A549 (cell line): ENCODE measurements at regions not wholly inside any gene's neighbourhood (a gene's known extent, or its start where the extent isn't known, plus 50 kb on each side); places are given as distances from the start of the nearest gene placed in this dataset.

Source experiments
- ATAC-seq, 2 experiments: fragments of 200-7000 bp in 1 of 2; fragments of >200 bp in 1 of 2; cut with Nextera tagmentation in 1 of 2; cut with Tn5 transposase in 1 of 2; 3 replicates each; pipeline versions ENCODE4 v1.8.0 to v1.9.1; 2018 to 2020; ENCODE audit warnings: mild to moderate bottlenecking in 1 of 2, moderate library complexity in 1 of 2
- CTCF ChIA-PET: fragments of 300-600 bp; sonication (Branson Sonifier 250); formaldehyde crosslinking; extraction: SDS; loops from one replicate; lab custom pipeline; 2021; ENCODE audit warnings: antibody characterized with exemption, inconsistent platforms; lab: Yijun Ruan, JAX
- POLR2A ChIA-PET: fragments of 350-600 bp; formaldehyde crosslinking; extraction: SDS; loops from one replicate; lab custom pipeline; 2021; ENCODE audit warnings: antibody characterized with exemption, inconsistent platforms; lab: Yijun Ruan, JAX
- DNase-seq, 2 experiments: peaks; one replicate each; pipeline versions ENCODE4 v3.0.0 to v3.0.0-alpha.2; 2011 to 2016; ENCODE audit warnings: low read depth in 1 of 2, low spot score in 1 of 2
- FAIRE-seq: peaks from 2 replicates; lab custom pipeline; 2011; peaks lifted over from hg19 to GRCh38; lab: Jason Lieb, UNC
- H3K27ac ChIP-seq, 2 experiments: fragments of >200 bp; sonication (Bioruptor Twin); formaldehyde crosslinking; 3 replicates each; pipeline ENCODE4 v1.5.1; 2016 to 2017
- H3K4me1 ChIP-seq: fragments of >200 bp; sonication (Bioruptor Twin); formaldehyde crosslinking; 3 replicates; pipeline ENCODE4 v1.6.1; 2016
- H3K4me2 ChIP-seq: fragments of >200 bp; sonication (Bioruptor Twin); formaldehyde crosslinking; 3 replicates; pipeline ENCODE4 v1.6.1; 2016
- H3K4me3 ChIP-seq: fragments of >200 bp; sonication (Bioruptor Twin); formaldehyde crosslinking; 3 replicates; pipeline ENCODE4 v1.5.1; 2016
- H3K9me3 ChIP-seq: fragments of >200 bp; sonication (Bioruptor Twin); formaldehyde crosslinking; 3 replicates; pipeline ENCODE4 v1.6.1; 2016
- ATOH8 ChIP-seq: fragments of 250-450 bp; sonication (Bioruptor Pico); IDR thresholded peaks from 2 replicates; pipeline ENCODE4 v1.5.0; 2020; ENCODE audit warnings: low read depth, mild to moderate bottlenecking, moderate library complexity
- CHD2 ChIP-seq: fragments of 150-350 bp; IDR thresholded peaks from 2 replicates; pipeline ENCODE4 v1.6.1; 2014; ENCODE audit warnings: low read length; ENCODE audit not compliant: partially characterized antibody
- EP300 ChIP-seq, 2 experiments: fragments of >200 bp; sonication (Bioruptor Twin); formaldehyde crosslinking; IDR thresholded peaks; 2 replicates in 1 of 2; 3 replicates in 1 of 2; pipeline ENCODE4 v1.6.1; 2016 to 2017
- ESRRA ChIP-seq: fragments of 150-350 bp; IDR thresholded peaks from 2 replicates; pipeline ENCODE4 v1.6.1; 2014; ENCODE audit warnings: mild to moderate bottlenecking, low read length, borderline replicate concordance
- FOSL2 ChIP-seq, 2 experiments: fragments of 450-650 bp in 1 of 2; fragments of >200 bp in 1 of 2; sonication (Bioruptor Twin) in 1 of 2; formaldehyde crosslinking; IDR thresholded peaks; 2 replicates each; pipeline versions ENCODE4 v1.5.0 to v1.6.1; 2016 to 2020; ENCODE audit warnings: mild to moderate bottlenecking in 1 of 2, moderate library complexity in 1 of 2
- HEYL ChIP-seq: fragments of 250-450 bp; sonication (Bioruptor Pico); IDR thresholded peaks from 2 replicates; pipeline ENCODE4 v1.8.0; 2021; ENCODE audit warnings: mild to moderate bottlenecking, moderate library complexity
- HOXB13 ChIP-seq: fragments of 250-450 bp; sonication (Bioruptor Pico); IDR thresholded peaks from 2 replicates; pipeline ENCODE4 v1.5.0; 2020; ENCODE audit warnings: low read depth, mild to moderate bottlenecking, moderate library complexity
- JUN ChIP-seq, 2 experiments: fragments of >200 bp; sonication (Bioruptor Twin); formaldehyde crosslinking; IDR thresholded peaks; 2 replicates in 1 of 2; 3 replicates in 1 of 2; pipeline ENCODE4 v1.6.1; 2016 to 2017
- KDM5A ChIP-seq: fragments of 200-600 bp; sonication (generic); IDR thresholded peaks from 2 replicates; pipeline ENCODE4 v1.6.1; 2016; ENCODE audit warnings: antibody characterized with exemption, mild to moderate bottlenecking
- MAZ ChIP-seq: fragments of 150-350 bp; IDR thresholded peaks from 2 replicates; pipeline ENCODE4 v1.6.1; 2014; ENCODE audit warnings: antibody characterized with exemption, low read depth, low read length, borderline replicate concordance
- MYC ChIP-seq: IDR thresholded peaks from 2 replicates; pipeline ENCODE4 v1.6.1; 2012; ENCODE audit warnings: mild to moderate bottlenecking, inconsistent platforms, low read length, improper control_type of control experiment, borderline replicate concordance
- POLR2AphosphoS2 ChIP-seq: conservative IDR thresholded peaks from 2 replicates; pipeline ENCODE4 v1.6.1; 2012; ENCODE audit warnings: low read length, improper control_type of control experiment, inconsistent platforms
- RCOR1 ChIP-seq: fragments of 150-350 bp; IDR thresholded peaks from 2 replicates; pipeline ENCODE4 v1.6.1; 2014; ENCODE audit warnings: antibody characterized with exemption, low read length, low read depth
- RNF2 ChIP-seq: fragments of 200-600 bp; sonication (generic); IDR thresholded peaks from 2 replicates; pipeline ENCODE4 v1.6.1; 2016; ENCODE audit warnings: low read depth, mild to moderate bottlenecking, antibody characterized with exemption, moderate library complexity, borderline replicate concordance
- TFCP2L1 ChIP-seq: fragments of 250-450 bp; sonication (Bioruptor Pico); IDR thresholded peaks from 2 replicates; pipeline ENCODE4 v1.5.0; 2021; ENCODE audit warnings: mild to moderate bottlenecking
- USF2 ChIP-seq: fragments of 450-650 bp; IDR thresholded peaks from 2 replicates; pipeline ENCODE4 v1.6.1; 2014; ENCODE audit warnings: antibody characterized with exemption
- ZC3H11A ChIP-seq: fragments of 450-650 bp; IDR thresholded peaks from 2 replicates; pipeline ENCODE4 v1.6.1; 2014; ENCODE audit warnings: antibody characterized with exemption, mild to moderate bottlenecking
- ZFP36 ChIP-seq: fragments of 450-650 bp; IDR thresholded peaks from 2 replicates; pipeline ENCODE4 v1.6.1; 2014; ENCODE audit warnings: borderline replicate concordance; ENCODE audit not compliant: partially characterized antibody
- WGBS: methylation state at CpG from one replicate; pipeline ENCODE4 v1.1.6; 2017; ENCODE audit errors: missing lambda C conversion rate; 5-methylcytosine and 5-hydroxymethylcytosine counted together
- TF ChIP-seq, protein P1 (sequence below): fragments of 150-350 bp; IDR thresholded peaks from 2 replicates; pipeline ENCODE4 v1.6.1; 2014; ENCODE audit warnings: low read depth, mild to moderate bottlenecking, low read length

- ChIA-PET CTCF (interaction anchor here (1.7 kb wide), 1 partner anchor 11 kb away, joined by 3 read pairs; no protein-coding TSS in a partner anchor), POLR2A (no interaction called here)
Measured at GRCh38 chr9:81250606-81251005, 438.7 kb downstream of the TLE1 start.

GRCh38 chr9:81250041-81250440 lies 439.3 kb downstream of the TLE1 start:
- ATAC-seq (no peak), DNase-seq (no peak), FAIRE-seq (no peak)
- CTCF ChIA-PET = interaction anchor here (1.7 kb wide), 1 partner anchor 11 kb away, joined by 3 read pairs; no protein-coding TSS in a partner anchor
- Histone ChIP-seq H3K27ac (no peak overlapping the region), H3K4me1 (no peaks in the 10 kb centered on the region), H3K4me2 (no peak overlapping the region), H3K9me3 (no peaks in the 10 kb centered on the region), H3K4me3 (no peak overlapping the region)
- TF ChIP-seq JUN (IDR thresholded peaks at IDR 0.05) (no peak), EP300 (IDR thresholded peaks at IDR 0.05) (no peak), MAZ (no peak), KDM5A (no peak), ZFP36 (no peak)
- WGBS = 69% methylated on average over 3 of the region's 3 CpGs
- POLR2A ChIA-PET = no interaction called here

More at GRCh38 chr9:81250606-81251005, 438.7 kb downstream of the TLE1 start:
- FAIRE-seq = no peak
- Histone ChIP-seq H3K27ac (no peak overlapping the region), H3K4me3 (no peak overlapping the region), H3K9me3 (no peaks in the 10 kb centered on the region), H3K4me2 (no peak overlapping the region), H3K4me1 (no peaks in the 10 kb centered on the region)
- DNase-seq = no peak
- no peak for TF ChIP-seq MYC
- ATAC-seq = no peak
- WGBS = 18% methylated on average over 1 of the region's 1 CpG

GRCh38 chr9:81245254-81245956 lies 443.9 kb downstream of the TLE1 start:
- Histone ChIP-seq H3K4me2 (no peak overlapping the region), H3K4me3 (no peak overlapping the region), H3K27ac (no peak overlapping the region), H3K4me1 (0 out of 3 replicates have a peak, but pooled peaks cover 3% of the 10 kb centered on the region), H3K9me3 (no peaks in the 10 kb centered on the region)
- no peak for TF ChIP-seq POLR2AphosphoS2
- no peak for TF ChIP-seq RCOR1
- TF ChIP-seq HEYL (CRISPR knock-in tag) = no peak
- no peak for TF ChIP-seq ATOH8 (CRISPR knock-in tag)
- TF ChIP-seq HOXB13 = no peak
- no peak for TF ChIP-seq RNF2
- no peak for TF ChIP-seq JUN (IDR thresholded peaks at IDR 0.05)
- no peak for TF ChIP-seq USF2
- TF ChIP-seq ESRRA = no peak
- TF ChIP-seq TFCP2L1 = no peak
- TF ChIP-seq CHD2 = no peak
- no peak for TF ChIP-seq FOSL2 (IDR thresholded peaks at IDR 0.05)
- TF ChIP-seq FOSL2 (CRISPR knock-in tag; IDR thresholded peaks at IDR 0.05) = no peak
- no peak for TF ChIP-seq ZC3H11A
- TF ChIP-seq, protein P1, sequence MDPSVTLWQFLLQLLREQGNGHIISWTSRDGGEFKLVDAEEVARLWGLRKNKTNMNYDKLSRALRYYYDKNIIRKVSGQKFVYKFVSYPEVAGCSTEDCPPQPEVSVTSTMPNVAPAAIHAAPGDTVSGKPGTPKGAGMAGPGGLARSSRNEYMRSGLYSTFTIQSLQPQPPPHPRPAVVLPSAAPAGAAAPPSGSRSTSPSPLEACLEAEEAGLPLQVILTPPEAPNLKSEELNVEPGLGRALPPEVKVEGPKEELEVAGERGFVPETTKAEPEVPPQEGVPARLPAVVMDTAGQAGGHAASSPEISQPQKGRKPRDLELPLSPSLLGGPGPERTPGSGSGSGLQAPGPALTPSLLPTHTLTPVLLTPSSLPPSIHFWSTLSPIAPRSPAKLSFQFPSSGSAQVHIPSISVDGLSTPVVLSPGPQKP = no peak
- FAIRE-seq (no peak), DNase-seq (no peak), ATAC-seq (no peak)
- POLR2A ChIA-PET = no interaction called here
- CTCF ChIA-PET = no interaction called here
- WGBS = 76% methylated on average over 5 of the region's 5 CpGs
